Activated T-helper 17 cell treated with anti-CD3 and anti-CD28 coated beads, Interleukin-2, amount 50 U/mL, for 72 hours (primary cell): ENCODE measurements at regions not wholly inside any gene's neighbourhood (a gene's known extent, or its start where the extent isn't known, plus 50 kb on each side); places are given as distances from the start of the nearest gene placed in this dataset.
"Not testable (repeated sequence)": the region's sequence is repeated elsewhere in the genome, so short reads cannot be mapped to it uniquely, and the experiment has no call there.

Source experiments
- ATAC-seq: fragments of 150-1000 bp; cut with Tn5 transposase; replicated peaks from 2 replicates; pipeline ENCODE4 v1.10.0; 2021; ENCODE audit warnings: mild to moderate bottlenecking, moderate library complexity
- H3K27ac Mint-ChIP-seq: one replicate; pipeline ENCODE4 v1.8.0; 2022; ENCODE audit warnings: mixed read lengths
- H3K27me3 Mint-ChIP-seq: one replicate; pipeline ENCODE4 v1.8.0; 2022; ENCODE audit warnings: mixed read lengths
- H3K36me3 Mint-ChIP-seq: one replicate; pipeline ENCODE4 v1.8.0; 2022; ENCODE audit warnings: low read depth, mild to moderate bottlenecking, mixed read lengths
- H3K4me1 Mint-ChIP-seq: one replicate; pipeline ENCODE4 v1.8.0; 2022; ENCODE audit warnings: mixed read lengths
- H3K4me3 Mint-ChIP-seq: one replicate; pipeline ENCODE4 v1.8.0; 2022; ENCODE audit warnings: mild to moderate bottlenecking, mixed read lengths
- H3K9me3 Mint-ChIP-seq: one replicate; pipeline ENCODE4 v1.8.0; 2022; ENCODE audit warnings: mixed read lengths

DNA sequence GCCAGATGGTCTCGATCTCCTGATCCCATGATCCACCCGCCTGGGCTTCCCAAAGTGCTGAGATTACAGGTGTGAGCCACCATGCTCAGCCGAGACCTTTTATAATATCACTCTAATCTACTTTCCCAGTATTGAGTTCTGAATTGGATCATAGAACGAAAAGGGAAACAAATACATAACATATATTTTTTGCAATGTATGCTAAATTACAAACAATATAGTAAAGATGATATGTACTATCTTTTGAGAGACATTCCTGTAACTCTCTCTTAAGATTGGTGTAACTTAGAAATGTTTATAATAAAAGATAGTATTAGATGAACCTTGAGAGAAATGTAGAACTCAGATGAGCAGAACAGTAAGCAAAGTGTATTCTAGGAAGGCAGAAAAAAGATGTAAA lies 129.2 kb upstream of the TENT5A start:
- Mint-ChIP-seq H3K27me3 (no peaks in the 10 kb centered on the region), H3K4me1 (no peaks in the 10 kb centered on the region), H3K4me3 (no peak overlapping the region), H3K27ac (no peak overlapping the region), H3K9me3 (no peaks in the 10 kb centered on the region), H3K36me3 (no peaks in the 10 kb centered on the region)
- no peak for ATAC-seq

DNA sequence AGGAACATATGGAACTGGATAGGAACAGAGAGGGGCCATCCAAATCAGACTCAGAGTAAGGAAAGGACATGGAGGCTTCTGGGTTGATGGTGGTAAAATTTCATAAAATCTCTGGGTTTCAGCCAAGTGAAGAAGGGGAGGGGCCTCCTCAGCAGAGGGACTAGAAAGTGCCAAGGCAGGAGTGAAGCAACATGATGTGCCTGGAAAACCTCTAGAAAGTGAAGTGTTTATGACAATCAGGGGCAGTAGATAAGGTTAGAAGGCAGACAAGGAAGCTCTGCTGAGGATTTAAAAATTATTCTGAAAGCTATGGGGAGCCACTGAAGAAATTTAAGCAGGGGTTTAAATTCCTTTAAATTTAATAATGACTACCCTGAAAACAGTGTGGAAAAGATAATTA lies 126.0 kb upstream of the TENT5A start:
- H3K27ac Mint-ChIP-seq = no peak overlapping the region
- H3K36me3 Mint-ChIP-seq = no peaks in the 10 kb centered on the region
- H3K9me3 Mint-ChIP-seq = no peaks in the 10 kb centered on the region
- no peak for ATAC-seq
- H3K27me3 Mint-ChIP-seq = no peaks in the 10 kb centered on the region
- H3K4me1 Mint-ChIP-seq = no peaks in the 10 kb centered on the region
- H3K4me3 Mint-ChIP-seq = no peak overlapping the region

DNA sequence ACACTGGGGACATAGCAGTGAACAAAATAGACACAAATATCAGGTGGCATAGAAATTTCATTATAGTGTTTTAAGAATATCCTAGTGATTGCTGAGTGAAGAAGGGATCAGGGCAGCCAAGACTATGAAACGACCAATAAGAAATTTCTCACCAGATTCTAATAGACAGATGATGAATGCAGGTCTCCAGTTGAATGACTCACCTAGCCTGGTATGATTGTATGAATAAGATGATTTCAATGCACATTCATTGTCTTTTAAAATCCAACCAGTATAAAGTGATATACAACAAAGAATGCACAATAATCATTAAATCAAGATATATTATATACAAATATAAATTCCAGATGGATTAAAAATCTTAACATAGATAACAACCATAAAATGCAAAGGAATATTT lies 124.5 kb upstream of the TENT5A start:
- no peaks in the 10 kb centered on the region for H3K27me3 Mint-ChIP-seq
- no peak for ATAC-seq
- no peak overlapping the region for H3K27ac Mint-ChIP-seq
- H3K36me3 Mint-ChIP-seq = no peaks in the 10 kb centered on the region
- no peak overlapping the region for H3K4me3 Mint-ChIP-seq
- H3K4me1 Mint-ChIP-seq = no peaks in the 10 kb centered on the region
- no peaks in the 10 kb centered on the region for H3K9me3 Mint-ChIP-seq

DNA sequence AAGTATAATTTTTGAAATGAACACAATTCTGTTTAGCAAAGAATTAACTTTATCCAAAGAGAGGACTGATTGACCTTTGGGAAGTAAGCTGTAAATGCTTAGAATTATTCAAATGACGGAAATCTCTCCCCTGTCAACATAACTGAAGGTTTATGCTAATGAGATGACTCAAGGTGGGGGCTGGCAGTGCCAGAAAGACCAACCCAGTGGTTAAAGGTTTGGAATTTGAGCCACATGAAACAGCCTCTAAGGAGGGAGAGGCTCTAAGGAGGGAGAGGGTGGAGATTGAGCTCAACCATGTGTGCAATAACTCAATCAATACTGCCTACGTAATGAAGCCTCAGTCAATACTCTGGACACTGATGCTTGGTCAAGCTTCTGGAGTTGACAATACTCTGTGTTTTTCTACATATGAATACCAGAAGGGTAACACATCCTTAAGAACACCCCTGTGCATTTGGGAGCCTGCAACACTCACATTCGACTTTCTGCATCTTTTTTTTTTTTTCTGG lies 123.4 kb upstream of the TENT5A start:
- Mint-ChIP-seq H3K36me3 (no peaks in the 10 kb centered on the region), H3K9me3 (peaks cover 6% of the 10 kb centered on the region), H3K4me3 (no peak overlapping the region), H3K4me1 (no peaks in the 10 kb centered on the region), H3K27me3 (peaks cover 2% of the 10 kb centered on the region), H3K27ac (no peak overlapping the region)
- no peak for ATAC-seq

DNA sequence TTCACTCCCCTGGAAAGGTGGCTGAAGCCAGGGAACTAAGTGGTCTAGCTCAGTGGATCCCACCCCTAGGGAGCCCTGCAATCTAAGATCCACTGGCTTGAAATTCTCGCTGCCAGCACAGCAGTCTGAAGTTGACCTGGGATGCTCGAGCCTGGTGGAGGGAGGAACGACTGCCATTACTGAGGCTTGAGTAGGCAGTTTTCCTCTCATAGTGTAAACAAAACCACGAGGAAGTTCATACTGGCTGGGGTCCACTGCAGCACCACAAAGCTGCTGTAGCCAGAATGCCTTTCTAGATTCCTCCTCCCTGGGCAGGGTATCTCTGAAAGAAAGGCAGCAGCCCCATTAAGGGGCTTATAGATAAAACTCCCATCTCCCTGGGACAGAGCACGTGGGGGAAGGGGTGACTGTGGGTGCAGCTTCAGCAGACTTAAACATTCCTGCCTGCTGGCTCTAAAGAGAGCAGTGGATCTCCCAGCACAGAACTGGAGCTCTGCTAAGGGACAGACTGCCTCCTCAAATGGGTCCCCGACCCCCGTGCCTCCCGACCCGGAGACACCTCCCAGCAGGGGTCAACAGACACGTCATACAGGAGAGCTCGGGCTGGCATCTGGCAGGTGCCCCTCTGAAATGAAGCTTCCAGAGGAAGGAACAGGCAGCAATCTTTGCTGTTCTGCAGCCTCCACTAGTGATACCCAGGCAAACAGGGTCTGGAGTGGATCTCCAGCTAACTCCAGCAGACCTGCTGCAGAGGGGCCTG lies 117.4 kb upstream of the TENT5A start:
- not testable (repeated sequence) for ATAC-seq, H3K4me3 Mint-ChIP-seq, H3K4me1 Mint-ChIP-seq, H3K9me3 Mint-ChIP-seq, H3K36me3 Mint-ChIP-seq, H3K27ac Mint-ChIP-seq, H3K27me3 Mint-ChIP-seq

DNA sequence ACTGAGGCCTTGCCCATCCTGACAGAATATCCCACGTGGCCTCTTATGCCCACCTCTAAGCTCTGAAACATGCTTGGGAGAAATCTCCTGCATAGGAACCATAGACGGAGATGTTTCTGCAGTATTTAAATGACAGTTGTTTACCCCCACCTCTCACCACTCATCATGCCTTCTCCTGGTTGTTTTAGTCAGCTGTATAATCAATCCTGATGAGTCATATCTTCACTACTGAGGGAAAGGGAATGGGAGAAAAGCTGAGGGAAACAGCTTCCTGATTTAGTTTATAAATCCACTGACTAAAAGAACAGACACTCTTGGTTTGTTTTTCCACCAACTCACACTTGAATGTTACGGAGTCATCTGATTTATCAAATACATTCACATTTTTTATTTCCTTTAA lies 113.2 kb upstream of the TENT5A start:
- Mint-ChIP-seq H3K27me3 (no peaks in the 10 kb centered on the region), H3K27ac (no peak overlapping the region)

DNA sequence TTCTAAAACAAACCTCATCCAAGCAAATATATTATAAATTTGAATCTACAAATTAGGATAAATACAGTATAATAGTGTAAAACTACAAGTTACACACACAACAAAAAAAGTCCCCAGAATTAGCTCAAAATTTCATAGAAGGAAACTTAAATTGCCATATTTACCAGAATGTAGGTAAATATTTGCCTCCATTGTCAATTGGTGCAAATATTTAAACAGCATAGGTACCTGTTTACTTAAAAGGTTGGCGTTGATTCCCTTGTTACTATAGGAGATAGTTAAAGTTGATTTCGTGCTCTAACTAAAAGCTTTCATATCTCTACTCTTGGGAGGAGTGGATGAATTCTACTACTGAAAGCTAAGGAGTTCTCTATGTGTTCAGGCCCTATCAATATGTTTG lies 111.6 kb upstream of the TENT5A start:
- Mint-ChIP-seq H3K9me3 (no peaks in the 10 kb centered on the region), H3K4me3 (no peak overlapping the region), H3K27ac (no peak overlapping the region), H3K4me1 (no peaks in the 10 kb centered on the region), H3K27me3 (no peaks in the 10 kb centered on the region), H3K36me3 (no peaks in the 10 kb centered on the region)
- no peak for ATAC-seq

More for the DNA sequence above, 113.2 kb upstream of the TENT5A start:
- H3K4me3 Mint-ChIP-seq = no peak overlapping the region
- H3K9me3 Mint-ChIP-seq = peaks cover 2% of the 10 kb centered on the region
- no peaks in the 10 kb centered on the region for H3K36me3 Mint-ChIP-seq
- H3K4me1 Mint-ChIP-seq = no peaks in the 10 kb centered on the region
- ATAC-seq = no peak

DNA sequence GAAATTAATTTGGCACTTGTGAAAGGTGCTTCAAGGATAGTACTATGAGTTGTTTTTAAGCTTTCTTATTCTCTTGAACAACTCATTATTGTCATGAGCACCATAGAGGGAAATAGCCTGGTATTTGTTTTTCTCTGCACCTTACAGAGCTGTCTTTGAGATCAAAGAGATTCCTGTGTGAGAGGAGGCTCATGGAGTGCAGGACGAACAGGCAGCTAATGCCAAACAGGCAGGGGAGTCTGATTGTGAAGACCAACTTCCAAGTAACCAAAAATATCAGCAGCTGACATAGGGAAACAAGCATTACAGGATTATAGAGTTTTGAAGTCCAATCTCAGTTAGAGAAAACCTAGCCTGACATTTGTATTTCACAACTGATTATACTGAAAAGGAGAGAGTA lies 110.6 kb upstream of the TENT5A start:
- H3K27ac Mint-ChIP-seq = no peak overlapping the region
- H3K36me3 Mint-ChIP-seq = no peaks in the 10 kb centered on the region
- no peak for ATAC-seq
- H3K4me1 Mint-ChIP-seq = no peaks in the 10 kb centered on the region
- no peaks in the 10 kb centered on the region for H3K9me3 Mint-ChIP-seq
- no peaks in the 10 kb centered on the region for H3K27me3 Mint-ChIP-seq
- no peak overlapping the region for H3K4me3 Mint-ChIP-seq

DNA sequence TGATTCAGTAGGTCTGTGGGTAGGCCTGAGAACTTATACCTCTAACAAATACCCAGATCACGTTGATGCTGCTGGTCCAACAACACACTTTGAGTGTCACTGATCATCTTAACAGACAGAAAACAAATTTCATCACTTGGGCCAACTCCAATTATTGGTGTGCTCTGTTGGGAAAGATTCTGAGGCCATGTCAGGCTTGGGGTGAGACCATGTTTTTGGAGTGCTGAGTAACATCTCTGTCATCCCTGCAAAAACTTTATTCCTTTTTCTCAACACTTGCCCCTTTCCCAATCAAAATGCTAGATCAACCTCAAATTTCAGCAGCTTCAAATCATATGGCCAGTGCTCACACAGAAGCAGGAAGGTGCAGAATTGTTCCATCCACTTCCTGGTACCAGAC lies 108.8 kb upstream of the TENT5A start:
- no peaks in the 10 kb centered on the region for H3K4me1 Mint-ChIP-seq
- peaks cover 5% of the 10 kb centered on the region for H3K27me3 Mint-ChIP-seq
- H3K36me3 Mint-ChIP-seq = no peaks in the 10 kb centered on the region
- H3K27ac Mint-ChIP-seq = no peak overlapping the region
- H3K9me3 Mint-ChIP-seq = no peaks in the 10 kb centered on the region
- H3K4me3 Mint-ChIP-seq = no peak overlapping the region
- ATAC-seq = no peak

DNA sequence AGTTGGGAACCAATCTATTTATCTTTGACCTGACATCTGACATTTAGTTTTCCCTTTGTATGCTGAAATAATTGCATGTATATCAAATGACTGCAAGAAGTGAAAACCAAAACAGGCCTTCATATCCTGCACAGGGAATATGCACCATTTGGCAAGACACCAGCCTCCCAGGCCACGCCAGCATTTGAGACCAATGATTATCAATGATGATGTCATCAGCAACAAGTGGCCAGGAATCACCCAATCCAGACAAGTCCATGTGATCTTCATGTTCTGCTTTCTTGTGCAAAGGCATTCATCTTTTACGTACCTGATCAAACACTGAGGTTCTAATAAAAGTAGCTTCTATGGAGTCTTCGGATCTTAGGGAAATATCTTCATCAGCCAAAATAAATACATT lies 107.4 kb upstream of the TENT5A start:
- H3K4me1 Mint-ChIP-seq = no peaks in the 10 kb centered on the region
- no peak overlapping the region for H3K4me3 Mint-ChIP-seq
- H3K27ac Mint-ChIP-seq = no peak overlapping the region
- H3K9me3 Mint-ChIP-seq = no peaks in the 10 kb centered on the region
- no peak for ATAC-seq
- peaks cover 5% of the 10 kb centered on the region for H3K27me3 Mint-ChIP-seq
- H3K36me3 Mint-ChIP-seq = no peaks in the 10 kb centered on the region

DNA sequence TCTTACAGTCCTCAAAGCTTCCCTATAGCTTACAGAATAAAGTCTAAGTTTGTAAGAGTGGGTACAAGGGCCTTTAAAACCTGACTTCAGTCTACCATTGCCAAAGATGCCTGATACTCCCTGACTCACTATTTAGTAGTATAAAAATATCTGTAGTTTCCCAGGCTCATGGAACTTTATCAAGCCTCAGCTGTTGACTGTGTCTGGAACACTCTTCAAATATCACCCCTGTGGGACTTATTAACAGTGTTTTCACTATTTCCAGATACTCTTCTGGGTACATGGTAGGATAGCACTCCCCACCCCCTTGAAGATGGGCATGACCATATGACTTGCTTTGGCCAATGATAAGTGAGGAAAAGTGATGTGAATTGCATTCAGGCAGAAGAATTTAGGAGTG lies 105.3 kb upstream of the TENT5A start:
- no peak overlapping the region for H3K4me3 Mint-ChIP-seq
- no peak overlapping the region for H3K27ac Mint-ChIP-seq
- H3K27me3 Mint-ChIP-seq = peaks cover 5% of the 10 kb centered on the region

DNA sequence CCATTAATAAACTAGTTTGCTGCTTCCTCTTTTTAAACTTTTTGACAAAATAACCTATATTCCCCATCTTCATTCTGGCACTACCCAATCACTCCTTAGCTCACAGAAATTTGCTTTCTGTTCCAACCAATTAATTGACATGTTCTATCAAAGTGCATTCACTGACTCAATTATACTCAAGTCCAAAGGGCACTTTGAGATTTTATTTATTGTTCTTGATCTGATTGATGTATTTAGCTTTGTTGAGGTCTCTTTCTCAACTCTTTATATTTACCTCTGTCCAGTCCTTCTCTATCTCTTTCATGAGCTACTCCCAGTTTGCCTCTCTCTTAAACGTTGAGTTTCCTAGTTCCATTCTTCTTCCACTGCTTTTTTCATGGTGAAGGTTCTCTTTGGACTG lies 104.4 kb upstream of the TENT5A start:
- Mint-ChIP-seq H3K27me3 (peaks cover 5% of the 10 kb centered on the region), H3K27ac (no peak overlapping the region), H3K4me3 (no peak overlapping the region), H3K36me3 (no peaks in the 10 kb centered on the region), H3K9me3 (peaks cover 4% of the 10 kb centered on the region), H3K4me1 (no peaks in the 10 kb centered on the region)
- no peak for ATAC-seq

More for the DNA sequence above, 105.3 kb upstream of the TENT5A start:
- no peaks in the 10 kb centered on the region for H3K4me1 Mint-ChIP-seq
- no peaks in the 10 kb centered on the region for H3K36me3 Mint-ChIP-seq
- H3K9me3 Mint-ChIP-seq = peaks cover 4% of the 10 kb centered on the region
- no peak for ATAC-seq

DNA sequence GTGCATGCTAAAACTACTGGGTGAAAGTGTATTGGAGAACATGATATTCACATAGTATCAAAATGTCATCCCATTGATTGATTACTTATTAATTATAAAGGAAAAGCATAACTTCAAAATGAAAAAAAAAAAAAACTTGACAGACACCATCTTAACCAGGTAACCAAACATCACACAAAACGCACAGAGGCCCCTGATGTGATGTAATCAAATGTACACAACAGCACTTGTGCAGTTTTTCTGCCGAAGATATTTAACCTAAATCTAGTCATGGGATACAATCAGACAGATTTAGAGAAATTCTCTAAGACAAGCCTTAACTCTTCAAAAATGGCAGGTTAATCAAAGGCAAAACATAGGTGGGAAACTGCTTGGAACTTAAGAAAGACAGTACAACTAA lies 102.0 kb upstream of the TENT5A start:
- no peak overlapping the region for H3K27ac Mint-ChIP-seq
- H3K4me3 Mint-ChIP-seq = no peak overlapping the region
- H3K9me3 Mint-ChIP-seq = peaks cover 4% of the 10 kb centered on the region
- no peaks in the 10 kb centered on the region for H3K4me1 Mint-ChIP-seq
- no peaks in the 10 kb centered on the region for H3K36me3 Mint-ChIP-seq
- peaks cover 5% of the 10 kb centered on the region for H3K27me3 Mint-ChIP-seq
- no peak for ATAC-seq

DNA sequence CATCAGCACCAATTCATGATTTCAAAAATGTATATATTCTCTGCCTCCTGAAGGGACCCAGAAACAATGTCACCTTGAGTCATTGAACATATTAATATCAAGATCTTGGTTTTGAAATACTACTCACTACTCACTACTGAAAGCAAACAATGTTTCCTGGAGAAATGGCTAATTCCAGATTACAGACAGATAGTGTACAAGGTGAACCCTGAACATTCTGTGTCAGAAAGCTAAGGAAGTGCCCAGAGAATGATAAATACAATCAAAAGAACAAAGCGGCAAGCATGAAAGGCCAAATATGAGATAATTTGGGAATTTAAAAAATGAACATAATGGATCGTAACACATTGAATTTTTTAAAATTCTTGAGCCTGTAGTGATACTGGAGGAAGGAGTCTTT lies 101.5 kb upstream of the TENT5A start:
- peaks cover 5% of the 10 kb centered on the region for H3K27me3 Mint-ChIP-seq
- H3K9me3 Mint-ChIP-seq = peaks cover 4% of the 10 kb centered on the region
- no peak overlapping the region for H3K4me3 Mint-ChIP-seq
- no peaks in the 10 kb centered on the region for H3K4me1 Mint-ChIP-seq
- no peak for ATAC-seq
- no peak overlapping the region for H3K27ac Mint-ChIP-seq
- no peaks in the 10 kb centered on the region for H3K36me3 Mint-ChIP-seq

DNA sequence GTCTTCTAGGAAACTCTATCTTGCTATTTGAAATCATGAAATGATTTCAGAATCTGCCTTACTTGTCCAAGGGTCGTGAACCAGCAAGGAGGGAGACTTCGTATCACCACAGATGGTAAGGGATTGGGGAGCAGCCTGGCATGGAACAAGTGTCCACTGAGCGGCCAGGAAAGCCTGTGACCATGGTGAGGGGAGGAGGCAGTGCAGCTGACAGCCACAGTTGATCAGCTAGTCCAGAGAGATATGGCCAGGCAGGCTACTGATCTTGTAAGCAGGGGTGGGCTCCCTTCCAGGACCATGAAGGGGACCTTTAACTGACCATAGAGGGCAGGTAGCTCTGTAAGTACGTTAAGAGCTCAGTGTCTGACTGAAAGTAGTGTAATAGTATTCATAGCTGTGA lies 96.8 kb upstream of the TENT5A start:
- no peaks in the 10 kb centered on the region for H3K27me3 Mint-ChIP-seq
- no peak for ATAC-seq
- no peak overlapping the region for H3K4me3 Mint-ChIP-seq
- H3K4me1 Mint-ChIP-seq = no peaks in the 10 kb centered on the region
- no peak overlapping the region for H3K27ac Mint-ChIP-seq
- no peaks in the 10 kb centered on the region for H3K36me3 Mint-ChIP-seq
- H3K9me3 Mint-ChIP-seq = peaks cover 4% of the 10 kb centered on the region

DNA sequence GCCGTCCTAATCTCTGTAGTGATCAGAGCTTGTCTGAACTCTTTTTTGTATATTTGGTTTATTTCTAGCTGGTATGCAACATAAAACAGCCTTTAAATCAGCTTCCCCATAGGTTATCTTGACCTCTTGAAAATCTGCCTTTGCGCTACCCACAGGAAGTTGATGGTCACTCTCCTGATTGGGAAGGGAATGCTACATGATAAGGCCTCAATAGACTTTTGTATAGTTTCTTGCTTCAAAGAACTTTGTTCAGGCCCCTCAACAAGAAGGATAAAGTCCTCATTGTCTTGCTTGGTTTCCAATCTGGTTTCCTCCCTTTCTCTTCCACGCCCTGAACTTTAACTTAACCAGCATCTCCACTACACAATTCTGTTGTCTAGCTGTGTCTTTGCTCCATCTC lies 95.4 kb upstream of the TENT5A start:
- H3K4me1 Mint-ChIP-seq = no peaks in the 10 kb centered on the region
- H3K9me3 Mint-ChIP-seq = no peaks in the 10 kb centered on the region
- no peaks in the 10 kb centered on the region for H3K27me3 Mint-ChIP-seq
- no peak overlapping the region for H3K27ac Mint-ChIP-seq
- no peak for ATAC-seq
- H3K36me3 Mint-ChIP-seq = no peaks in the 10 kb centered on the region
- H3K4me3 Mint-ChIP-seq = no peak overlapping the region
